ENCODE measurements at regions not wholly inside any gene's neighbourhood (a gene's known extent, or its start where the extent isn't known, plus 50 kb on each side); places are given as distances from the start of the nearest gene placed in this dataset.

GRCh38 chr22:48705917-48706605 lies 1121.6 kb downstream of the BRD1 start:
- Histone ChIP-seq H3K4me3 (no peak overlapping the region), H3K27me3 (no peaks in the 10 kb centered on the region), H3K4me1 (replicated peaks in 1 of 2) (no peaks in the 10 kb centered on the region), H3K27ac (no peak overlapping the region), H3K36me3 (replicated peaks in 1 of 2) (no peaks in the 10 kb centered on the region), H3K9me3 (replicated peaks in 1 of 3) (no peaks in the 10 kb centered on the region)
- WGBS, 4 donors = 81 to 86% (median 83%) methylated on average over 16 of the region's 16 CpGs
- no peak for TF ChIP-seq POLR2A (IDR thresholded peaks at IDR 0.05)
- no peak for TF ChIP-seq CTCF (IDR thresholded peaks at IDR 0.05)
- intact Hi-C loops (cut with DNase I) = no loop called here
- no peak for DNase-seq

- WGBS, 4 donors = 73 to 77% (median 76%) methylated on average over 13 to 18 of the region's 18 CpGs
- no peak for DNase-seq
These were observed 1122.3 kb downstream of the BRD1 start for GRCh38 chr22:48705159-48705916.

GRCh38 chr22:48704335-48704734 lies 1123.3 kb downstream of the BRD1 start:
- 70 to 85% (median 77%) methylated on average over 4 to 13 of the region's 13 CpGs for WGBS, 4 donors
- H3K36me3 ChIP-seq (replicated peaks in 1 of 2) = no peaks in the 10 kb centered on the region
- no peak for TF ChIP-seq CTCF (IDR thresholded peaks at IDR 0.05)
- TF ChIP-seq POLR2A (IDR thresholded peaks at IDR 0.05) = no peak
- intact Hi-C loops (cut with DNase I) = no loop called here
- H3K4me3 ChIP-seq = no peak overlapping the region
- no peak overlapping the region for H3K27ac ChIP-seq
- no peaks in the 10 kb centered on the region for H3K4me1 ChIP-seq (replicated peaks in 1 of 2)
- H3K9me3 ChIP-seq (replicated peaks in 1 of 3) = no peaks in the 10 kb centered on the region
- no peak for DNase-seq
- H3K27me3 ChIP-seq = no peaks in the 10 kb centered on the region

More at GRCh38 chr22:48705159-48705916, 1122.3 kb downstream of the BRD1 start:
- TF ChIP-seq CTCF (IDR thresholded peaks at IDR 0.05) = no peak
- no peak for TF ChIP-seq POLR2A (IDR thresholded peaks at IDR 0.05)
- intact Hi-C loops (cut with DNase I) = no loop called here
- Histone ChIP-seq H3K36me3 (replicated peaks in 1 of 2) (no peaks in the 10 kb centered on the region), H3K27me3 (no peaks in the 10 kb centered on the region), H3K9me3 (replicated peaks in 1 of 3) (no peaks in the 10 kb centered on the region), H3K4me1 (replicated peaks in 1 of 2) (no peaks in the 10 kb centered on the region), H3K27ac (no peak overlapping the region), H3K4me3 (no peak overlapping the region)

GRCh38 chr22:48703265-48703941 lies 1124.3 kb downstream of the BRD1 start:
- no peak for TF ChIP-seq CTCF (IDR thresholded peaks at IDR 0.05)
- no peak for TF ChIP-seq POLR2A (IDR thresholded peaks at IDR 0.05)
- 74 to 86% (median 79%) methylated on average over 6 to 17 of the region's 17 CpGs for WGBS, 4 donors
- no peak for DNase-seq
- no peaks in the 10 kb centered on the region for H3K4me1 ChIP-seq (replicated peaks in 1 of 2)
- intact Hi-C loops (cut with DNase I) = no loop called here
- H3K27me3 ChIP-seq = no peaks in the 10 kb centered on the region
- no peak overlapping the region for H3K4me3 ChIP-seq
- H3K36me3 ChIP-seq (replicated peaks in 1 of 2) = no peaks in the 10 kb centered on the region
- H3K27ac ChIP-seq = no peak overlapping the region
- H3K9me3 ChIP-seq (replicated peaks in 1 of 3) = no peaks in the 10 kb centered on the region

Measured in adrenal gland (tissue), 9 donors.